ENCODE measurements at regions not wholly inside any gene's neighbourhood (a gene's known extent, or its start where the extent isn't known, plus 50 kb on each side); places are given as distances from the start of the nearest gene placed in this dataset.
"Not testable (repeated sequence)": the region's sequence is repeated elsewhere in the genome, so short reads cannot be mapped to it uniquely, and the experiment has no call there.

DNA sequence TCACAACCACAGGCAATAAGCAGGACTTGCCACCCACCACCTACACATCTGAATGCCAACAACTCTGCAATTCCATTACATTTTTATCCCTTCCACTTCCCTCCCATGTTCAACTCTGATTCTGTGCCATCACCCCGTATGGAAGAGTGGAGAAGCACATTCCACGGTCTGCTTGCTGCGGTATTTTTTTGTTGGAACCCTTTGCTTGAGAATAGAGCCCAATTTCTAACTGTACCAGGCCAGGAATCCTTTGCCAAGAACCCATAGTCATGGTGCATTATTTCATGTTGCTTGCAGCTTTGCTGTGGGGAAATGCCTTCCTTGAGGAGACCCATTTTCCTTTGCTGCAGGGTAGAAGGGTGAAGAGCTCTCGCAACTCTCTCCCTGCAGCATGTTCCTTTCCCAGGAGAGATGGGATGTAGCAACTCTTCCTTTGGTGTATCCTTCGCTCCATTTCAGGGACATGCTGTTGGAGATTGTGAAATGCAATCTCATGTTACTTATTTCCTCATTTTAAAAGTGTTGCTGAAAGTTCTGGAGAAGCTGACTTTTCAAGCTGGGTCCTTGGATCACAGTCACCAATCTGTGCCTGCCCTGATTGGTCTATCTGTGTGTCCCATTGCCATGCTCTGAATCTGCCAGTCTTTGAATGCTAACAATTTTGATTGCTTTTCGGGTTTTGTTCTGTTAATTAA is 69.8 kb upstream of the STARD13 start:
- Mint-ChIP-seq H3K4me1 (ENCODE audit: low read depth, unreplicated experiment) (no peaks in the 10 kb centered on the region), H3K36me3 (ENCODE audit: insufficient read depth, unreplicated experiment) (peaks cover 7% of the 10 kb centered on the region), H3K4me3 (ENCODE audit: low read depth, unreplicated experiment) (no peak overlapping the region), H3K27me3 (ENCODE audit: unreplicated experiment) (no peaks in the 10 kb centered on the region), H3K9me3 (ENCODE audit: low read depth, unreplicated experiment) (no peaks in the 10 kb centered on the region), H3K27ac (ENCODE audit: unreplicated experiment) (no peak overlapping the region)
- TF ChIP-seq, protein P1, sequence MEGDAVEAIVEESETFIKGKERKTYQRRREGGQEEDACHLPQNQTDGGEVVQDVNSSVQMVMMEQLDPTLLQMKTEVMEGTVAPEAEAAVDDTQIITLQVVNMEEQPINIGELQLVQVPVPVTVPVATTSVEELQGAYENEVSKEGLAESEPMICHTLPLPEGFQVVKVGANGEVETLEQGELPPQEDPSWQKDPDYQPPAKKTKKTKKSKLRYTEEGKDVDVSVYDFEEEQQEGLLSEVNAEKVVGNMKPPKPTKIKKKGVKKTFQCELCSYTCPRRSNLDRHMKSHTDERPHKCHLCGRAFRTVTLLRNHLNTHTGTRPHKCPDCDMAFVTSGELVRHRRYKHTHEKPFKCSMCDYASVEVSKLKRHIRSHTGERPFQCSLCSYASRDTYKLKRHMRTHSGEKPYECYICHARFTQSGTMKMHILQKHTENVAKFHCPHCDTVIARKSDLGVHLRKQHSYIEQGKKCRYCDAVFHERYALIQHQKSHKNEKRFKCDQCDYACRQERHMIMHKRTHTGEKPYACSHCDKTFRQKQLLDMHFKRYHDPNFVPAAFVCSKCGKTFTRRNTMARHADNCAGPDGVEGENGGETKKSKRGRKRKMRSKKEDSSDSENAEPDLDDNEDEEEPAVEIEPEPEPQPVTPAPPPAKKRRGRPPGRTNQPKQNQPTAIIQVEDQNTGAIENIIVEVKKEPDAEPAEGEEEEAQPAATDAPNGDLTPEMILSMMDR (IDR thresholded peaks at IDR 0.05; ENCODE audit: unreplicated experiment) = no peak
- DNase-seq = no peak
- BruUV-seq (replicated peaks) = no TSS peak
- CTCF ChIA-PET = no interaction called here
- intact Hi-C loops (cut with micrococcal nuclease; ENCODE audit: unreplicated experiment) = no loop called here

DNA sequence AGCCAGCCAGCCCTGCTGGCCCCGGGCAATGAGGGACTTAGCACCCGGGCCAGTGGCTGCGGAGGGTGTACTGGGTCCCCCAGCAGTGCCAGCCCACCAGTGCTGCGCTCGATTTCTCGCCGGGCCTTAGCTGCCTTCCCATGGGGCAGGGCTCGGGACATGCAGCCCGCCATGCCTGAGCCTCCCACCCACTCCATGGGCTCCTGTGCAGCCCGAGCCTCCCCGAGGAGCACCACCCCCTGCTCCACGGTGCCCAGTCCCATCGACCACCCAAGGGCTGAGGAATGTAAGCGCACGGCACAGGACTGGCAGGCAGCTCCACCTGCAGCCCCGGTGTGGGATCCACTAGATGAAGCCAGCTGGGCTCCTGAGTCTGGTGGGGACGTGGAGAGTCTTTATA is 72.5 kb upstream of the STARD13 start:
- intact Hi-C loops (cut with micrococcal nuclease; ENCODE audit: unreplicated experiment); H3K9me3 Mint-ChIP-seq (ENCODE audit: low read depth, unreplicated experiment); H3K4me1 Mint-ChIP-seq (ENCODE audit: low read depth, unreplicated experiment); H3K27me3 Mint-ChIP-seq (ENCODE audit: unreplicated experiment); H3K36me3 Mint-ChIP-seq (ENCODE audit: insufficient read depth, unreplicated experiment); DNase-seq; CTCF ChIA-PET; H3K27ac Mint-ChIP-seq (ENCODE audit: unreplicated experiment); BruUV-seq (replicated peaks); H3K4me3 Mint-ChIP-seq (ENCODE audit: low read depth, unreplicated experiment): not testable (repeated sequence)

DNA sequence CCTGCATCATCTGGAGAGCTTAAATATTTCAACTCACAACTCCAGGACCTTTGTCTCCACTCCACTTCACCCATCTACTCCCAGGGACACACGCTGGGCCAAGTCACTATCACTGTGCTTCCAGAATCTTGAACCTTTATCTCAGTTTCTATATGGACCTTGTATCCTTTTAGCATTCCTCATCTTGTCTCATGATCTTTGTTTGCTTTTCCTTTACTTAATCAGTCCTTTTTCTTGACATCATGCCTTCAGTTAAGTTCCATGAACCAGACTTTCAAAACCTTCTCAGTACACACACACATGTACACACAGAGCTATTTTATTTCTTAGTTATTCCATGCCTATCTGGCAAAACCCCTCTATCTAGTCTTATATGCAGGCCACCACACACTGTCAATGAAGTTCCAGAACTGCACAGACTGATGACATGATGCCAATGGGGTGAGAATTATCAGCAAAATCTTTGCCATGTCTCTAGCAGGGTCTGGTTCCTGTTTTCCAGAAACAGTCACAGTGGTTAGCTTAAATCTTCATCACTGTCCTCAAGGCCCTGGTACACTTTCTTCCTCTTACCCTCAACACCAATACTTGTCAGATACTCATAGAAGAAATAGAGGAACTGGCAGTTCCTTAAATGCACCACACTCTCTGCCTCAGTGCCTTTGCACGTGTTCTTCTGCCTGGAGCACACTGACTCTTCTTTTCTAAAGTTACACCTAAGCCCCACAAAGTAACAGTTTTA is 77.6 kb upstream of the STARD13 start:
- H3K36me3 Mint-ChIP-seq (ENCODE audit: insufficient read depth, unreplicated experiment) = no peaks in the 10 kb centered on the region
- DNase-seq = no peak
- H3K9me3 Mint-ChIP-seq (ENCODE audit: low read depth, unreplicated experiment) = peaks cover 2% of the 10 kb centered on the region
- TF ChIP-seq, protein P1 (IDR thresholded peaks at IDR 0.05; ENCODE audit: unreplicated experiment) = no peak
- CTCF ChIA-PET = no interaction called here
- intact Hi-C loops (cut with micrococcal nuclease; ENCODE audit: unreplicated experiment) = no loop called here
- no peak overlapping the region for H3K27ac Mint-ChIP-seq (ENCODE audit: unreplicated experiment)
- H3K4me1 Mint-ChIP-seq (ENCODE audit: low read depth, unreplicated experiment) = peaks cover 7% of the 10 kb centered on the region
- H3K4me3 Mint-ChIP-seq (ENCODE audit: low read depth, unreplicated experiment) = no peak overlapping the region
- no TSS peak for BruUV-seq (replicated peaks)
- H3K27me3 Mint-ChIP-seq (ENCODE audit: unreplicated experiment) = no peaks in the 10 kb centered on the region

DNA sequence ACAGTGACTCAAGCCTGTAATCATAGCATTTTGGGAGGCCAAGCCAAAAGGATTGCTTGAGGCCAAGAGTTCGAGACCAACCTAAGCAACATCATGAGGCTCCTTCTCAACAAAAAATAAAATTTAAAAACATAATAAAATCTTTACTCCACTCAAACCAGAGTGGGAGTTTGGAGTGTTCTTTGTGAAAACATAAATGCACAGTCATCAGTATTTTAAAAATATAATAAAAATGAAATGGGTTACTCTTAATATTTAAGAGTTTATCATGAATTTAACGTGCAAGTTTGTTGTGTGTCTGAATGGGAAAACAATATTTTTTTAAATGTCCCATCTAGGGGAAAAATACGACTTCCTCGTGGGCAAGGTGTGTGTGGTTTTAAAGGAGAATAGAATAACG is 78.6 kb upstream of the STARD13 start:
- Mint-ChIP-seq H3K4me3 (ENCODE audit: low read depth, unreplicated experiment) (no peak overlapping the region), H3K4me1 (ENCODE audit: low read depth, unreplicated experiment) (peaks cover 10% of the 10 kb centered on the region), H3K27me3 (ENCODE audit: unreplicated experiment) (no peaks in the 10 kb centered on the region), H3K36me3 (ENCODE audit: insufficient read depth, unreplicated experiment) (no peaks in the 10 kb centered on the region), H3K27ac (ENCODE audit: unreplicated experiment) (no peak overlapping the region), H3K9me3 (ENCODE audit: low read depth, unreplicated experiment) (peaks cover 2% of the 10 kb centered on the region)
- intact Hi-C loops (cut with micrococcal nuclease; ENCODE audit: unreplicated experiment) = no loop called here
- no TSS peak for BruUV-seq (replicated peaks)
- CTCF ChIA-PET = no interaction called here
- no peak for DNase-seq
- TF ChIP-seq, protein P1 (IDR thresholded peaks at IDR 0.05; ENCODE audit: unreplicated experiment) = no peak

Measured in Calu3 (cell line).